Kidney epithelial cell (primary cell): ENCODE measurements at regions not wholly inside any gene's neighbourhood (a gene's known extent, or its start where the extent isn't known, plus 50 kb on each side); places are given as distances from the start of the nearest gene placed in this dataset.

Experiments used
- DNase-seq: peaks from one replicate; pipeline ENCODE4 v3.0.0-alpha.2; 2010; ENCODE audit warnings: low read depth
- H3K27me3 ChIP-seq: 2 replicates; pipeline ENCODE4 v1.6.0; 2011; ENCODE audit warnings: low read length; ENCODE audit not compliant: control insufficient read depth, insufficient read depth
- H3K36me3 ChIP-seq: 2 replicates; pipeline ENCODE4 v1.5.1; 2011; ENCODE audit warnings: low read length; ENCODE audit not compliant: control insufficient read depth, insufficient read depth
- H3K4me3 ChIP-seq: 2 replicates; pipeline ENCODE4 v1.5.1; 2011; ENCODE audit warnings: low read depth, mild to moderate bottlenecking, control low read depth, low read length
- CTCF ChIP-seq: IDR thresholded peaks from 2 replicates; pipeline ENCODE4 v1.5.1; 2011; ENCODE audit warnings: mild to moderate bottlenecking, moderate library complexity, low read length, control low read depth, inconsistent platforms; ENCODE audit not compliant: insufficient read depth, poor library complexity, severe bottlenecking

- no peaks in the 10 kb centered on the region for H3K27me3 ChIP-seq
- no peak overlapping the region for H3K4me3 ChIP-seq
- no peak for DNase-seq
- TF ChIP-seq CTCF: no peak
- H3K36me3 ChIP-seq: no peaks in the 10 kb centered on the region
Observed at GRCh38 chrX:16435399-16435986, 214.5 kb upstream of the S100G start.

GRCh38 chrX:16436348-16437188 is 213.4 kb upstream of the S100G start:
- TF ChIP-seq CTCF: peak; percentile 75
- Histone ChIP-seq H3K27me3 (no peaks in the 10 kb centered on the region), H3K36me3 (no peaks in the 10 kb centered on the region), H3K4me3 (no peak overlapping the region)
- no peak for DNase-seq

- Histone ChIP-seq H3K36me3 (no peaks in the 10 kb centered on the region), H3K27me3 (no peaks in the 10 kb centered on the region), H3K4me3 (no peak overlapping the region)
- no peak for TF ChIP-seq CTCF
- DNase-seq: no peak
Observed at GRCh38 chrX:16440446-16440845, 209.5 kb upstream of the S100G start.

- Histone ChIP-seq H3K27me3 (no peaks in the 10 kb centered on the region), H3K4me3 (no peak overlapping the region), H3K36me3 (no peaks in the 10 kb centered on the region)
- no peak for DNase-seq
- TF ChIP-seq CTCF: no peak
Observed at GRCh38 chrX:16444353-16444752, 205.6 kb upstream of the S100G start.

- no peak for DNase-seq
- H3K36me3 ChIP-seq: no peaks in the 10 kb centered on the region
- TF ChIP-seq CTCF: peak; percentile 75
- H3K27me3 ChIP-seq: no peaks in the 10 kb centered on the region
- H3K4me3 ChIP-seq: no peak overlapping the region
Observed at GRCh38 chrX:16445166-16445752, 204.7 kb upstream of the S100G start.

GRCh38 chrX:16451334-16451733 is 198.6 kb upstream of the S100G start:
- Histone ChIP-seq H3K4me3 (no peak overlapping the region), H3K36me3 (no peaks in the 10 kb centered on the region), H3K27me3 (no peaks in the 10 kb centered on the region)
- DNase-seq: no peak
- TF ChIP-seq CTCF: no peak
